ENCODE measurements at regions not wholly inside any gene's neighbourhood (a gene's known extent, or its start where the extent isn't known, plus 50 kb on each side); places are given as distances from the start of the nearest gene placed in this dataset.

DNA sequence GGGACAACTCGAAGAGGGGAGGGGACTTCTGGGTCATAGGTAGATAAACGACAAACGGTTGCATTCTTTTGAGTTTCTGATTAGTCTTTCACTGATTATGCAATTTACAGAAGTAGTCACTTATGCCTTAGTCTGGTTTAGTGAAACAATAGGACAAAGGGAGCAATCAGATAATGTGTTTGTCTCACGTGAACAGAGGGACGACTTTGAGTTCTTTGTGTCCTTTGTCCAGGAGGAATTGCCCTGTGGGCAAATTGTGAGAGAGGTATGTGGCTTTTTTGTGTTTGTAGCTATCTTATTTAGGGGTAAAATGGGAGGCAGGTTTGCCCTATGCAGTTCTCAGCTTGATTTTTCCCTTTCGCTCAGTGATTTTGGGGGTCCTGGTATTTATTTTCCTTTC is 362.9 kb upstream of the PCDH20 start:
- no peak overlapping the region for H3K4me2 ChIP-seq (ENCODE audit: control insufficient read depth, insufficient read depth)
- TF ChIP-seq, protein P1, sequence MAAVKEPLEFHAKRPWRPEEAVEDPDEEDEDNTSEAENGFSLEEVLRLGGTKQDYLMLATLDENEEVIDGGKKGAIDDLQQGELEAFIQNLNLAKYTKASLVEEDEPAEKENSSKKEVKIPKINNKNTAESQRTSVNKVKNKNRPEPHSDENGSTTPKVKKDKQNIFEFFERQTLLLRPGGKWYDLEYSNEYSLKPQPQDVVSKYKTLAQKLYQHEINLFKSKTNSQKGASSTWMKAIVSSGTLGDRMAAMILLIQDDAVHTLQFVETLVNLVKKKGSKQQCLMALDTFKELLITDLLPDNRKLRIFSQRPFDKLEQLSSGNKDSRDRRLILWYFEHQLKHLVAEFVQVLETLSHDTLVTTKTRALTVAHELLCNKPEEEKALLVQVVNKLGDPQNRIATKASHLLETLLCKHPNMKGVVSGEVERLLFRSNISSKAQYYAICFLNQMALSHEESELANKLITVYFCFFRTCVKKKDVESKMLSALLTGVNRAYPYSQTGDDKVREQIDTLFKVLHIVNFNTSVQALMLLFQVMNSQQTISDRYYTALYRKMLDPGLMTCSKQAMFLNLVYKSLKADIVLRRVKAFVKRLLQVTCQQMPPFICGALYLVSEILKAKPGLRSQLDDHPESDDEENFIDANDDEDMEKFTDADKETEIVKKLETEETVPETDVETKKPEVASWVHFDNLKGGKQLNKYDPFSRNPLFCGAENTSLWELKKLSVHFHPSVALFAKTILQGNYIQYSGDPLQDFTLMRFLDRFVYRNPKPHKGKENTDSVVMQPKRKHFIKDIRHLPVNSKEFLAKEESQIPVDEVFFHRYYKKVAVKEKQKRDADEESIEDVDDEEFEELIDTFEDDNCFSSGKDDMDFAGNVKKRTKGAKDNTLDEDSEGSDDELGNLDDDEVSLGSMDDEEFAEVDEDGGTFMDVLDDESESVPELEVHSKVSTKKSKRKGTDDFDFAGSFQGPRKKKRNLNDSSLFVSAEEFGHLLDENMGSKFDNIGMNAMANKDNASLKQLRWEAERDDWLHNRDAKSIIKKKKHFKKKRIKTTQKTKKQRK (IDR thresholded peaks at IDR 0.05; ENCODE audit: low read depth, low read length) = no peak
- TF ChIP-seq, protein P2, sequence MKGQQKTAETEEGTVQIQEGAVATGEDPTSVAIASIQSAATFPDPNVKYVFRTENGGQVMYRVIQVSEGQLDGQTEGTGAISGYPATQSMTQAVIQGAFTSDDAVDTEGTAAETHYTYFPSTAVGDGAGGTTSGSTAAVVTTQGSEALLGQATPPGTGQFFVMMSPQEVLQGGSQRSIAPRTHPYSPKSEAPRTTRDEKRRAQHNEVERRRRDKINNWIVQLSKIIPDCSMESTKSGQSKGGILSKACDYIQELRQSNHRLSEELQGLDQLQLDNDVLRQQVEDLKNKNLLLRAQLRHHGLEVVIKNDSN (IDR thresholded peaks at IDR 0.05; ENCODE audit: borderline replicate concordance, extremely low read length, insufficient read depth, low read depth, low read length) = no peak
- no peak overlapping the region for H2AFZ ChIP-seq (ENCODE audit: control insufficient read depth, low read depth, low read length)
- H3K9me3 ChIP-seq (replicated peaks; ENCODE audit: control insufficient read depth, insufficient read depth, low read length) = no peaks in the 10 kb centered on the region
- no peaks in the 10 kb centered on the region for H4K20me1 ChIP-seq (ENCODE audit: control insufficient read depth, insufficient read depth)
- no TSS peak for BruUV-seq (replicated peaks)
- POLR2A ChIA-PET = no interaction called here
- no peaks in the 10 kb centered on the region for H3K36me3 ChIP-seq (ENCODE audit: control insufficient read depth in 2 of 2, insufficient read depth in 2 of 2, low read length in 1 of 2)
- no peaks in the 10 kb centered on the region for H3K4me1 ChIP-seq (ENCODE audit: control insufficient read depth, insufficient read depth, low read length)
- no peak for ATAC-seq
- H3K79me2 ChIP-seq (ENCODE audit: control insufficient read depth, insufficient read depth, low read length) = no peaks in the 10 kb centered on the region
- H3K27ac ChIP-seq (ENCODE audit: control insufficient read depth, insufficient read depth) = no peak overlapping the region
- no peak overlapping the region for H3K9ac ChIP-seq (ENCODE audit: control insufficient read depth, insufficient read depth, low read length)
- WGBS (ENCODE audit: insufficient coverage, insufficient replicate concordance, low lambda C conversion rate, missing lambda C conversion rate) = 18% methylated on average over 6 of the region's 6 CpGs
- DNase-seq (ENCODE audit: low read depth, low spot score) = no peak
- in situ Hi-C loops (cut with MboI) = no loop called here
- no peak overlapping the region for H3K4me3 ChIP-seq
- CTCF ChIA-PET = no interaction called here
- no peak for FAIRE-seq
- SMC1A ChIA-PET (ENCODE audit: uncharacterized antibody, unreplicated experiment) = no interaction called here
- RAD21 ChIA-PET (ENCODE audit: unreplicated experiment) = no interaction called here
- no peaks in the 10 kb centered on the region for H3K27me3 ChIP-seq (replicated peaks in 1 of 2; ENCODE audit: control insufficient read depth in 2 of 2, insufficient read depth in 2 of 2, low read length in 1 of 2)
- intact Hi-C loops (cut with micrococcal nuclease; ENCODE audit: unreplicated experiment) = no loop called here

DNA sequence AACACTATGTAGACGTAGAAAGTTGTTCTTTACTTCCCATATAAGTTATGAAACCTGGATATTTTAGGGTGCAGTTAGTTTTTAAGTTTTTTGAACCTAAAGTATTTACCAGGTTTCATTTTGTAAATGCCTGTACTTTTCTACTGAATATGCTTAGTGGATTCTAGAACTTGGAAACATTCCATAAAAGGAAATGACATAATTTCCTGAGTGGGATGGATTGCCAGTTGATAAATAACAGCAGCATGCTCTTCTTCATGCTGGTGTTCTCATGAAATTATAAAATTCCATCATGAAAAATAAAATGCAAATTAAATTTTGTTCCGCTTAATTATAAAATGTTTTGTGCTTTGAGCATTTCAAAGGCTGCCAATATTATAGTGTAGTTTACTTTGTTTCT is 362.2 kb upstream of the PCDH20 start:
- RAD21 ChIA-PET (ENCODE audit: unreplicated experiment) = no interaction called here
- DNase-seq (ENCODE audit: low read depth, low spot score) (no peak), FAIRE-seq (no peak), ATAC-seq (no peak)
- CTCF ChIA-PET = no interaction called here
- no peaks in the 10 kb centered on the region for H3K9me3 ChIP-seq (replicated peaks; ENCODE audit: control insufficient read depth, insufficient read depth, low read length)
- H3K9ac ChIP-seq (ENCODE audit: control insufficient read depth, insufficient read depth, low read length) = no peak overlapping the region
- no peak overlapping the region for H2AFZ ChIP-seq (ENCODE audit: control insufficient read depth, low read depth, low read length)
- H4K20me1 ChIP-seq (ENCODE audit: control insufficient read depth, insufficient read depth) = no peaks in the 10 kb centered on the region
- H3K27me3 ChIP-seq (replicated peaks in 1 of 2; ENCODE audit: control insufficient read depth in 2 of 2, insufficient read depth in 2 of 2, low read length in 1 of 2) = no peaks in the 10 kb centered on the region
- POLR2A ChIA-PET = no interaction called here
- no peak overlapping the region for H3K27ac ChIP-seq (ENCODE audit: control insufficient read depth, insufficient read depth)
- SMC1A ChIA-PET (ENCODE audit: uncharacterized antibody, unreplicated experiment) = no interaction called here
- no peaks in the 10 kb centered on the region for H3K36me3 ChIP-seq (ENCODE audit: control insufficient read depth in 2 of 2, insufficient read depth in 2 of 2, low read length in 1 of 2)
- H3K79me2 ChIP-seq (ENCODE audit: control insufficient read depth, insufficient read depth, low read length) = no peaks in the 10 kb centered on the region
- in situ Hi-C loops (cut with MboI) = no loop called here
- no peaks in the 10 kb centered on the region for H3K4me1 ChIP-seq (ENCODE audit: control insufficient read depth, insufficient read depth, low read length)
- BruUV-seq (replicated peaks) = no TSS peak
- H3K4me2 ChIP-seq (ENCODE audit: control insufficient read depth, insufficient read depth) = no peak overlapping the region
- WGBS (ENCODE audit: insufficient coverage, insufficient replicate concordance, low lambda C conversion rate, missing lambda C conversion rate) = 20% methylated on average over 2 of the region's 2 CpGs
- H3K4me3 ChIP-seq = no peak overlapping the region
- intact Hi-C loops (cut with micrococcal nuclease; ENCODE audit: unreplicated experiment) = no loop called here
- TF ChIP-seq, protein P3, sequence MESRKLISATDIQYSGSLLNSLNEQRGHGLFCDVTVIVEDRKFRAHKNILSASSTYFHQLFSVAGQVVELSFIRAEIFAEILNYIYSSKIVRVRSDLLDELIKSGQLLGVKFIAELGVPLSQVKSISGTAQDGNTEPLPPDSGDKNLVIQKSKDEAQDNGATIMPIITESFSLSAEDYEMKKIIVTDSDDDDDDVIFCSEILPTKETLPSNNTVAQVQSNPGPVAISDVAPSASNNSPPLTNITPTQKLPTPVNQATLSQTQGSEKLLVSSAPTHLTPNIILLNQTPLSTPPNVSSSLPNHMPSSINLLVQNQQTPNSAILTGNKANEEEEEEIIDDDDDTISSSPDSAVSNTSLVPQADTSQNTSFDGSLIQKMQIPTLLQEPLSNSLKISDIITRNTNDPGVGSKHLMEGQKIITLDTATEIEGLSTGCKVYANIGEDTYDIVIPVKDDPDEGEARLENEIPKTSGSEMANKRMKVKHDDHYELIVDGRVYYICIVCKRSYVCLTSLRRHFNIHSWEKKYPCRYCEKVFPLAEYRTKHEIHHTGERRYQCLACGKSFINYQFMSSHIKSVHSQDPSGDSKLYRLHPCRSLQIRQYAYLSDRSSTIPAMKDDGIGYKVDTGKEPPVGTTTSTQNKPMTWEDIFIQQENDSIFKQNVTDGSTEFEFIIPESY (IDR thresholded peaks at IDR 0.05) = no peak
- TF ChIP-seq, protein P4, sequence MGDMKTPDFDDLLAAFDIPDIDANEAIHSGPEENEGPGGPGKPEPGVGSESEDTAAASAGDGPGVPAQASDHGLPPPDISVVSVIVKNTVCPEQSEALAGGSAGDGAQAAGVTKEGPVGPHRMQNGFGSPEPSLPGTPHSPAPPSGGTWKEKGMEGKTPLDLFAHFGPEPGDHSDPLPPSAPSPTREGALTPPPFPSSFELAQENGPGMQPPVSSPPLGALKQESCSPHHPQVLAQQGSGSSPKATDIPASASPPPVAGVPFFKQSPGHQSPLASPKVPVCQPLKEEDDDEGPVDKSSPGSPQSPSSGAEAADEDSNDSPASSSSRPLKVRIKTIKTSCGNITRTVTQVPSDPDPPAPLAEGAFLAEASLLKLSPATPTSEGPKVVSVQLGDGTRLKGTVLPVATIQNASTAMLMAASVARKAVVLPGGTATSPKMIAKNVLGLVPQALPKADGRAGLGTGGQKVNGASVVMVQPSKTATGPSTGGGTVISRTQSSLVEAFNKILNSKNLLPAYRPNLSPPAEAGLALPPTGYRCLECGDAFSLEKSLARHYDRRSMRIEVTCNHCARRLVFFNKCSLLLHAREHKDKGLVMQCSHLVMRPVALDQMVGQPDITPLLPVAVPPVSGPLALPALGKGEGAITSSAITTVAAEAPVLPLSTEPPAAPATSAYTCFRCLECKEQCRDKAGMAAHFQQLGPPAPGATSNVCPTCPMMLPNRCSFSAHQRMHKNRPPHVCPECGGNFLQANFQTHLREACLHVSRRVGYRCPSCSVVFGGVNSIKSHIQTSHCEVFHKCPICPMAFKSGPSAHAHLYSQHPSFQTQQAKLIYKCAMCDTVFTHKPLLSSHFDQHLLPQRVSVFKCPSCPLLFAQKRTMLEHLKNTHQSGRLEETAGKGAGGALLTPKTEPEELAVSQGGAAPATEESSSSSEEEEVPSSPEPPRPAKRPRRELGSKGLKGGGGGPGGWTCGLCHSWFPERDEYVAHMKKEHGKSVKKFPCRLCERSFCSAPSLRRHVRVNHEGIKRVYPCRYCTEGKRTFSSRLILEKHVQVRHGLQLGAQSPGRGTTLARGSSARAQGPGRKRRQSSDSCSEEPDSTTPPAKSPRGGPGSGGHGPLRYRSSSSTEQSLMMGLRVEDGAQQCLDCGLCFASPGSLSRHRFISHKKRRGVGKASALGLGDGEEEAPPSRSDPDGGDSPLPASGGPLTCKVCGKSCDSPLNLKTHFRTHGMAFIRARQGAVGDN (IDR thresholded peaks at IDR 0.05) = no peak
- TF ChIP-seq, protein P5, sequence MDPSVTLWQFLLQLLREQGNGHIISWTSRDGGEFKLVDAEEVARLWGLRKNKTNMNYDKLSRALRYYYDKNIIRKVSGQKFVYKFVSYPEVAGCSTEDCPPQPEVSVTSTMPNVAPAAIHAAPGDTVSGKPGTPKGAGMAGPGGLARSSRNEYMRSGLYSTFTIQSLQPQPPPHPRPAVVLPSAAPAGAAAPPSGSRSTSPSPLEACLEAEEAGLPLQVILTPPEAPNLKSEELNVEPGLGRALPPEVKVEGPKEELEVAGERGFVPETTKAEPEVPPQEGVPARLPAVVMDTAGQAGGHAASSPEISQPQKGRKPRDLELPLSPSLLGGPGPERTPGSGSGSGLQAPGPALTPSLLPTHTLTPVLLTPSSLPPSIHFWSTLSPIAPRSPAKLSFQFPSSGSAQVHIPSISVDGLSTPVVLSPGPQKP (IDR thresholded peaks at IDR 0.05; ENCODE audit: low read depth, low read length) = no peak
